ENCODE measurements at regions not wholly inside any gene's neighbourhood (a gene's known extent, or its start where the extent isn't known, plus 50 kb on each side); places are given as distances from the start of the nearest gene placed in this dataset.

- TF ChIP-seq POLR2A (IDR thresholded peaks at IDR 0.05; ENCODE audit: extremely low read depth, insufficient read length) (no peak), CTCF (IDR thresholded peaks at IDR 0.05; ENCODE audit: low read depth, low read length) (no peak)
Observed at GRCh38 chr2:77778917-77779316, 256.7 kb upstream of the LRRTM4 start.

Data from NB4 (cell line).